GM12878 (cell line): ENCODE measurements at regions not wholly inside any gene's neighbourhood (a gene's known extent, or its start where the extent isn't known, plus 50 kb on each side); places are given as distances from the start of the nearest gene placed in this dataset.

Experiments
- ATAC-seq: fragments of 200-7000 bp; cut with Tn5 transposase; 3 replicates; pipeline ENCODE4 v1.9.1; 2020; ENCODE audit warnings: mild to moderate bottlenecking, moderate library complexity
- BruUV-seq: library from RNA; stranded (reverse); fragments of 400-500 nt; replicated peaks from 2 replicates; lab custom pipeline; 2021; lab: Mats Ljungman, UMichigan
- CTCF ChIA-PET: fragments of 300-600 bp; sonication (Branson Sonifier 250); formaldehyde crosslinking; extraction: SDS; loops from one replicate; lab custom pipeline; 2021; ENCODE audit warnings: inconsistent platforms; lab: Yijun Ruan, JAX
- POLR2A ChIA-PET: fragments of 350-600 bp; formaldehyde crosslinking; extraction: SDS; loops from one replicate; lab custom pipeline; 2021; ENCODE audit warnings: inconsistent platforms; lab: Charles Lee
- RAD21 ChIA-PET: fragments of 300-600 bp; sonication (Branson Sonifier 250); formaldehyde crosslinking; loops from one replicate; lab custom pipeline; 2023; ENCODE audit warnings: antibody characterized with exemption; ENCODE audit not compliant: unreplicated experiment; lab: Charles Lee
- SMC1A ChIA-PET: fragments of 300-600 bp; sonication (Branson Sonifier 250); formaldehyde crosslinking; loops from one replicate; lab custom pipeline; 2023; ENCODE audit not compliant: unreplicated experiment, uncharacterized antibody; lab: Charles Lee
- DNase-seq: peaks from one replicate; pipeline ENCODE4 v3.0.0-alpha.2; 2011; ENCODE audit warnings: low read depth, low spot score
- FAIRE-seq: peaks from 3 replicates; lab custom pipeline; 2011; peaks lifted over from hg19 to GRCh38; lab: Jason Lieb, UNC
- H2AFZ ChIP-seq: 2 replicates; pipeline ENCODE4 v1.6.0; 2011; ENCODE audit warnings: low read depth, low read length, control low read depth; ENCODE audit not compliant: control insufficient read depth
- H3K27ac ChIP-seq: 2 replicates; pipeline ENCODE4 v1.5.1; 2011; ENCODE audit warnings: control low read depth; ENCODE audit not compliant: control insufficient read depth, insufficient read depth
- H3K27me3 ChIP-seq, 2 experiments: replicated peaks in 1 of 2; 2 replicates each; pipeline versions ENCODE4 v1.6.0 to v1.6.1; 2011; ENCODE audit warnings: low read length in 1 of 2; ENCODE audit not compliant: control insufficient read depth in 2 of 2, insufficient read depth in 2 of 2
- H3K36me3 ChIP-seq, 2 experiments: 2 replicates each; pipeline ENCODE4 v1.5.1; 2011; ENCODE audit warnings: low read length in 1 of 2; ENCODE audit not compliant: control insufficient read depth in 2 of 2, insufficient read depth in 2 of 2
- H3K4me1 ChIP-seq: 2 replicates; pipeline ENCODE4 v1.6.1; 2011; ENCODE audit warnings: mild to moderate bottlenecking, low read length, moderate library complexity, mixed read lengths; ENCODE audit not compliant: control insufficient read depth, insufficient read depth
- H3K4me2 ChIP-seq: 2 replicates; pipeline ENCODE4 v1.6.0; 2011; ENCODE audit warnings: control low read depth; ENCODE audit not compliant: control insufficient read depth, insufficient read depth
- H3K4me3 ChIP-seq: fragments of 200-600 bp; sonication (generic); 2 replicates; pipeline ENCODE4 v1.5.1; 2016
- H3K79me2 ChIP-seq: 2 replicates; pipeline ENCODE4 v1.6.0; 2011; ENCODE audit warnings: low read length; ENCODE audit not compliant: control insufficient read depth, insufficient read depth
- H3K9ac ChIP-seq: 2 replicates; pipeline ENCODE4 v1.8.0; 2011; ENCODE audit warnings: low read length, control low read depth, mixed read lengths; ENCODE audit not compliant: control insufficient read depth, insufficient read depth
- H3K9me3 ChIP-seq: replicated peaks from 3 replicates; pipeline ENCODE4 v1.5.1; 2011; ENCODE audit warnings: mild to moderate bottlenecking, low read length; ENCODE audit not compliant: control insufficient read depth, insufficient read depth
- H4K20me1 ChIP-seq: 2 replicates; pipeline ENCODE4 v1.6.0; 2011; ENCODE audit not compliant: control insufficient read depth, insufficient read depth
- CBFB ChIP-seq: IDR thresholded peaks from 2 replicates; pipeline ENCODE4 v1.6.1; 2016; ENCODE audit warnings: antibody characterized with exemption, low read depth
- E4F1 ChIP-seq: fragments of 450-650 bp; IDR thresholded peaks from 2 replicates; pipeline ENCODE4 v1.6.1; 2018; ENCODE audit warnings: borderline replicate concordance, mild to moderate bottlenecking; ENCODE audit not compliant: partially characterized antibody
- FOS ChIP-seq: IDR thresholded peaks from 3 replicates; pipeline ENCODE4 v1.6.1; 2011; ENCODE audit warnings: borderline replicate concordance; ENCODE audit not compliant: insufficient read length; ENCODE audit errors: extremely low read depth
- FOXM1 ChIP-seq: IDR thresholded peaks from 2 replicates; pipeline ENCODE4 v1.6.1; 2012; ENCODE audit warnings: low read depth, mild to moderate bottlenecking, inconsistent platforms, low read length, moderate library complexity
- HSF1 ChIP-seq: fragments of 150-350 bp; IDR thresholded peaks from 2 replicates; pipeline ENCODE4 v1.6.1; 2014; ENCODE audit warnings: mild to moderate bottlenecking, low read depth, low read length
- NFXL1 ChIP-seq: fragments of 450-650 bp; IDR thresholded peaks from 2 replicates; pipeline ENCODE4 v1.6.1; 2017; ENCODE audit warnings: antibody characterized with exemption, mild to moderate bottlenecking, borderline replicate concordance
- NFYA ChIP-seq: IDR thresholded peaks from 2 replicates; pipeline ENCODE4 v1.6.1; 2011; ENCODE audit warnings: low read depth, mild to moderate bottlenecking, low read length, improper control_type of control experiment, borderline replicate concordance
- POLR2AphosphoS5 ChIP-seq: IDR thresholded peaks from 2 replicates; pipeline ENCODE4 v1.6.1; 2011; ENCODE audit warnings: mild to moderate bottlenecking, low read length, inconsistent platforms
- PRDM15 ChIP-seq: fragments of 450-650 bp; formaldehyde crosslinking; IDR thresholded peaks from 2 replicates; pipeline ENCODE4 v1.4.0; 2020; ENCODE audit warnings: mild to moderate bottlenecking, moderate library complexity
- RBBP5 ChIP-seq: fragments of 200-600 bp; sonication (generic); conservative IDR thresholded peaks from 2 replicates; pipeline ENCODE4 v1.6.1; 2016
- REST ChIP-seq: IDR thresholded peaks from 2 replicates; pipeline ENCODE4 v1.6.1; 2012; ENCODE audit warnings: mild to moderate bottlenecking, low read depth, low read length
- SMAD5 ChIP-seq: IDR thresholded peaks from 2 replicates; pipeline ENCODE4 v1.6.1; 2016; ENCODE audit warnings: antibody characterized with exemption, low read depth
- WGBS: methylation state at CpG from one replicate; pipeline ENCODE4 v1.1.6; 2016; ENCODE audit warnings: low lambda C conversion rate; ENCODE audit not compliant: insufficient replicate concordance, insufficient coverage; ENCODE audit errors: missing lambda C conversion rate; 5-methylcytosine and 5-hydroxymethylcytosine counted together
- in situ Hi-C: fragments of 300-500 bp; cut with MboI; formaldehyde crosslinking; loops from 9 replicates; pipeline ENCODE4 v1.14.3; 2018; ENCODE audit warnings: mixed read lengths
- intact Hi-C: fragments of 100-400 bp; cut with micrococcal nuclease; formaldehyde crosslinking; loops from one replicate; pipeline ENCODE4 v1.14.2; 2022; ENCODE audit not compliant: unreplicated experiment

- H3K9me3 ChIP-seq = no peaks in the 10 kb centered on the region
- H3K27me3 ChIP-seq = no peaks in the 10 kb centered on the region
- RAD21 ChIA-PET = interaction anchor here (0.6 kb wide), 1 partner anchor 12 kb away, joined by 3 read pairs; no protein-coding TSS in a partner anchor
- no peak overlapping the region for H3K4me2 ChIP-seq
- no peak for FAIRE-seq
- H3K9ac ChIP-seq = no peak overlapping the region
- no peaks in the 10 kb centered on the region for H4K20me1 ChIP-seq
- POLR2A ChIA-PET = no interaction called here
- no peak for ATAC-seq
- no peaks in the 10 kb centered on the region for H3K79me2 ChIP-seq
- SMC1A ChIA-PET = interaction anchor here (1.1 to 1.6 kb wide), 3 partner anchors 9 to 39 kb away, joined by 3 to 7 read pairs (median 5); no protein-coding TSS in a partner anchor
- no peaks in the 10 kb centered on the region for H3K4me1 ChIP-seq
- CTCF ChIA-PET = interaction anchor here (0.8 kb wide), 1 partner anchor 20 kb away, joined by 3 read pairs; no protein-coding TSS in a partner anchor
- H3K36me3 ChIP-seq = no peaks in the 10 kb centered on the region
- H3K27ac ChIP-seq = no peak overlapping the region
- 21% methylated on average over 3 of the region's 3 CpGs for WGBS
- no peak overlapping the region for H3K4me3 ChIP-seq
- no TSS peak for BruUV-seq
- no peak for DNase-seq
- intact Hi-C loops = no loop called here
- in situ Hi-C loops = no loop called here
- no peak overlapping the region for H2AFZ ChIP-seq
- TF ChIP-seq NFXL1 = no peak
- TF ChIP-seq FOXM1 = no peak
- TF ChIP-seq SMAD5 = no peak
- TF ChIP-seq RBBP5 = no peak
- no peak for TF ChIP-seq REST
- no peak for TF ChIP-seq E4F1
- TF ChIP-seq PRDM15 (CRISPR knock-in tag) = no peak
- TF ChIP-seq HSF1 = no peak
- TF ChIP-seq NFYA = no peak
- TF ChIP-seq CBFB = no peak
- TF ChIP-seq POLR2AphosphoS5 = no peak
- TF ChIP-seq FOS = no peak
Measured at GRCh38 chr15:54808321-54808720, 388.4 kb downstream of the RSL24D1 start.
